Keratinocyte (primary cell): ENCODE measurements at regions not wholly inside any gene's neighbourhood (a gene's known extent, or its start where the extent isn't known, plus 50 kb on each side); places are given as distances from the start of the nearest gene placed in this dataset.

Experiments
- CTCF ChIP-seq, 3 experiments: IDR thresholded peaks in 1 of 3; conservative IDR thresholded peaks in 1 of 3; optimal IDR thresholded peaks in 1 of 3; 2 replicates in 2 of 3; 3 replicates in 1 of 3; pipeline versions ENCODE3 to v1.5.1; 2011; ENCODE audit warnings: low read length in 3 of 3, mild to moderate bottlenecking in 3 of 3, moderate library complexity in 2 of 3, control low read depth in 1 of 3, inconsistent platforms in 1 of 3; ENCODE audit not compliant: insufficient read depth in 2 of 3; ENCODE audit errors: extremely low read depth in 1 of 3
- EZH2 ChIP-seq: IDR thresholded peaks from one replicate; pipeline ENCODE4 v1.6.1; 2012; ENCODE audit warnings: inconsistent platforms, mild to moderate bottlenecking, low read length, moderate library complexity

- TF ChIP-seq CTCF (optimal IDR thresholded peaks at IDR 0.05 in 1 of 3, IDR thresholded peaks at IDR 0.05 in 1 of 3, conservative IDR thresholded peaks at IDR 0.05 in 1 of 3; ENCODE audit: extremely low read depth in 1 of 3, insufficient read depth in 2 of 3, low read length in 3 of 3), result no peak
- no peak for TF ChIP-seq EZH2
Observed at GRCh38 chr22:22768885-22769284, 118.7 kb upstream of the IGLL5 start.
